Astrocyte of the hippocampus (primary cell): ENCODE measurements at regions not wholly inside any gene's neighbourhood (a gene's known extent, or its start where the extent isn't known, plus 50 kb on each side); places are given as distances from the start of the nearest gene placed in this dataset.
A peak's percentile ranks its signal among the peaks of the same experiment; 100 is the strongest.
"Not testable (repeated sequence)": the region's sequence is repeated elsewhere in the genome, so short reads cannot be mapped to it uniquely, and the experiment has no call there.

Experiments
- DNase-seq: peaks from one replicate; pipeline ENCODE4 v3.0.0; 2011; ENCODE audit warnings: low read depth, low spot score

GRCh38 chr14:53857625-53858344, 98.8 kb downstream of the BMP4 start:
- DNase-seq = no peak

DNA sequence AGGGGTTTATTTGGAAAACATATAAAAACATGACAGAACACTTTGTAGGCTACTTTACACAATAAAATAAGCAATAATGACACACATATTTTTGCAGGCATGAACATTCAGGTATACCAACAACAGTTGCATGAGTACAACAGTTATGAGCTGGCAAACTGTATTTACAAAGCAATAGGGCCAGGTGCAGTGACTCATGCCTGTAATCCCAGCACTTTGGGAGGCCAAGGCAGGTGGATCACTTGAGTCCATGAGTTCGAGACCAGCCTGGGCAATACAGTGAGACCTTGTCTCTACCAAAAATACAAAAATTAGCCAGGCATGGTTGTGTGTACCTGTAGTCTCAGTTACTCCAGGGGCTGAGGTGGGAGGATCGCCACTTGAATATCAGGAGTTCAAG, 101.1 kb downstream of the BMP4 start:
- DNase-seq = no peak

GRCh38 chr14:53855127-53855526, 101.5 kb downstream of the BMP4 start:
- DNase-seq = no peak

DNA sequence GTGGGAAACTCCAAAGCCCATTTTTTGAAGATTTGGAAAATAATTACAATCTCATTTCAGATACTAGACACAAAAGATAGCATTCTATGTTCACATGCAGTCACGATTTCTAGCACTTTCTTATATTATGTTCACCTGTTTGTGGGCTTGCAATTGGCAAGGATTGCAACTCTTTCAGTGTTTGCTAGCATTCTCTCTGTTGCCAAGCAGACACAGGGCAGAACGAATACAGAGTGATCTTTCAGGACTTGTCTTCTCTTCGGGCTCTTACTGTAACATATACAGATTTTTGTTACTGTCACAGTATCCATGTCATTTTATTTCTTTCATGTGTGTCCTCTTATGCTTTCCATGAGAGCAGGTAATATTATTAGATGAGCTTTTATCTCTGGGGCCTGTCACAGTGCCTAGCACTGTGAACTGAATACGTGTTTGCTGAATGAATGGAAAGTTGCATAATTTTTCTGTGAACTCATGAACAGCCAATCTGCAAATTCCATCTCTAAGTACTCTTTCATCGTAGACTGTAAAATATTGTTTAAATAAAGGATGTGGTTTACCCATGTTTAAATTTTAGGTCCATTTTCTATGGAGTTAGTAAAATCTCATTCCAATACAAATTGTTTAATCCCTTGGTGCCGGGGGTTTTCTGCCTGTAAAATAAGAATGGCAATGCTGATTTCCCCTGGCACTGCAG, 105.1 kb downstream of the BMP4 start:
- DNase-seq = no peak

DNA sequence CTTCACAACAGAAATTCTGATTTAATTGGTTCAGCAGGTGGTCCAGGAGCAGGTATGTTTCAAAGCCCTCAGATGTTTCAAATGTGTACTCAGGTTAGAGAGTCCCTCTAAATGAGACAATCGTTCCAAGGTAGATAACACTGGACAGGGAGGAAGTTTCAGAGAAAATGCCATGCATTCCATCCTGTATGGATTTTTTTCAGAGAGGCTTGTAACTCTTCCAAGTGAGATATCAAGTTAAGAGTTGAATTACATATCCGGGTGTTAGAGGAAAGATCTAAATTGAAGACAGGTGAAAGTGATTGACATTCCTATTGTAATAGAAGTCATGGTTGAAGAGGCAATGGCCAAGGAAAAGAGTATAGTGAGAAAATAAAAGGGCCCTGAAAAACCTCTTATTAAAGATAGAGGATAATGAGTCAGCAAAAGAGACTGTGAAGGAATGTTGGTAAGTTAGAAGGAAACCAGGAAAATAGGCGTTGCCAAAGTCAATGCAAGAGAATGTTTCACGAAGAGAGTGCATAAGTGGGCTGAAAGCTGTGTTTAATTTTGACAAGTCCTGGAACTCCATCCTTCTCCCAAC, 105.8 kb downstream of the BMP4 start:
- peak; percentile 75 for DNase-seq

DNA sequence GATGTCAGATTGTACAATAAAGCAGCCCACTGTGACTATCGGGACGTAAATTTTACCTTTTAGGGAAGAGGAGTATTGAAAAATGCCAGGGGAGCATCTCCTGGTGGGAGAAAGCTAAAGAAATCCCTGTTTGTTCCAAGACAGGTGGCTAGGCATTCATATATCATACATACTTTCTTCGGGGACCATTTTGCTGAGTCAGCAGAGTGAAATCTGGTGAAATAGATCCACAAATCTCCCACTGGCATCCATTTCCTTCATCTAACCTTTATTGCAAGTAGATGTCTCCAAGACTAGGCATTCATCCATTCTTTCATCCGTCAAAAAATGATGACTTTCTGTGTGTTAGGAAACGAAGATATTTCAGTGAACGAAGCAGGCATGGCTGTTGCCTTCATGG, 107.1 kb downstream of the BMP4 start:
- DNase-seq = no peak

GRCh38 chr14:53848854-53849253, 107.8 kb downstream of the BMP4 start:
- DNase-seq = no peak

DNA sequence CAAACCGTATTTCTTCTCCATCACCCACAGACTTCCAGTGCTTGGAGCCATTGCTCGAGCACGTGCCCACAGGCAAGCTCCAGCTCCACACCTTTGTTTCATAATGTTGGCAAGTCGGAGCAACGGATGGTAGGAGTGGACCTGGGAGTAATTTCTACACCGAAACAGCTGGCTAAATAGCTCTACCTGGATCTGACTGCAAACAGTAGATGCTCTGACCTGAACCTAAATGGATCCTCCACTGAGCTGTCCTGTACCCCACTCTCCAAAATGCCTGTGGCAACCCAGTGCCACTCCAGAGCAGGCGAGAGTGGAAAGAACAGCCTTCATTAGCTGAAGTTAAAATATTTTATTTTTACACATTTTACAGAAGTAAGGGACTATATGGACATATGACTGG, 108.7 kb downstream of the BMP4 start:
- no peak for DNase-seq

DNA sequence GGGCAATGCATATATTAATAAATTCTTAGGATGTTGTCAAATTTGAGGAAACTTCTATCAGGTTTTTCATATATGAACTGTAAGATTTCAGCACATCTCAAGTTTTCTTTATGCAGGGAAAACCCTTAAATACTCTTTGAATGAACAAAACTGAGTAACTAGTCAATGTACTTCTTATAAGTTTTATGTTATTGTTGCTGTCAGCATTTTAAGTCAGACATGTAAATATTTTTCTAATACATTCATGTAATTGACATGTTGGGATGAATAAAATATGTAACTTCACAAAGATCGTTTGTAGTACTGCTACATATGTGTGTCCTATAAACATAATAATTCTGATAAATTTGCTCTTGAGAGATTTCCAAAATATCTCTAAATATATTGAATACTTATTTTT, 109.6 kb downstream of the BMP4 start:
- no peak for DNase-seq

DNA sequence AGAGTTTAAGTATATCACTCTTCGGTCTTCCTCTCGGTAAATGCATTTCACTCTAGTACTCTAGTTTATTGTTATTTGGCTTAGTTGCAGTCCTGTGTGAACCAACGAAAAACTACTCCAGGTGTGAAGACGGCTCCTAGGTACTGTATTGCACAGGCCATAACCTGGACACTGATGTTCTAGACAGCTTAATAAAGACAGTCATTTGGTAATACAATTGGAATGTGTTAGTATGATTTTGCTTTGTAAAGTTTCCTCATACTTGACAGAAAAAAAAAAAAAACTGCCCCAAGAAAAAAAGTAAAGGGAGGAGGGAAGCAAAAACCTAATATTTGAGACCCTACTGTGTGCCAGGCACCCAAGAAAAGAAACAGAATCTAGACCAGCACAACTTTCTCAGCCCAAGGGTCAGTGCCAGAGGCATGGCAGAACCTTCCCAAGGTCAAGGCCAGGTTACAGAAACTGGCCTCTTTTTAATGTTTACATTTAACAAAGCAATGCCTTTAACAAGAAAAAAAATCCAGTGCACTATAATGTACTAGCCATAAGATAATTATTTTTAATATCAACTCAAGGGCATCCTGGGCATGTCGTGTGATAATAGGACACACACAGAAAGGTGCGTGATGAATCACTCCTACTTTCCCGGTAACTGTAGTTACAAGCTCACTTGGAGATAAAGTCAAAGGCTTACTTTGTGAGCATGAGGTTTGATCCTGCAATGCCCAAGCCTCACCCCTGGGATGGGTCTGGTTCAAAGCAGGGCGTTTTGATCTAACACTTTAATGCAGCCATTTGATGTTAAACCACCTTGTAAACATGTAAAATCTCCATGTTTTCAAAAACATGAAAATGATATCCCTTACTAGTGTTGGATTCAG, 110.6 kb downstream of the BMP4 start:
- no peak for DNase-seq

DNA sequence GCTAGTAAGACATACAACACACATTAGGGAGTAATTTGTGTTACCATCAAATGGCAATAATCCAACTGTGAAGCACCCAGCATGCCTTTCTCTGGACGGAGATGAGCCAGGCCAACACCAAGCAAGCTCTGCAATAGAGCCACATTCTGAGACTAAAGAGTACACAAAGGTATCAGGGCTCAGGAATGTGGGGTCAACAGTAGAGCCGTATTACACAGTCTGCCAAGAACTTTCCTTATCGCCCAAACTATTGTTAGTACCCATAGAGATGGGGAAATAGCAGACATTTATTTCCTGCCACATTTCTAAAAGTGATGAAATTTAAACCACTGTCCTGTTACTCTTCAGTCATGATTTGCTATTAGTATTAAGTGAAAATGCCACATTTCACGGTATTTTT, 113.7 kb downstream of the BMP4 start:
- peak; percentile 64 for DNase-seq

- no peak for DNase-seq
These were observed 115.2 kb downstream of the BMP4 start for GRCh38 chr14:53841109-53842099.

GRCh38 chr14:53840444-53840843, 116.2 kb downstream of the BMP4 start:
- DNase-seq = peak; percentile 16

GRCh38 chr14:53838374-53838773, 118.3 kb downstream of the BMP4 start:
- no peak for DNase-seq

DNA sequence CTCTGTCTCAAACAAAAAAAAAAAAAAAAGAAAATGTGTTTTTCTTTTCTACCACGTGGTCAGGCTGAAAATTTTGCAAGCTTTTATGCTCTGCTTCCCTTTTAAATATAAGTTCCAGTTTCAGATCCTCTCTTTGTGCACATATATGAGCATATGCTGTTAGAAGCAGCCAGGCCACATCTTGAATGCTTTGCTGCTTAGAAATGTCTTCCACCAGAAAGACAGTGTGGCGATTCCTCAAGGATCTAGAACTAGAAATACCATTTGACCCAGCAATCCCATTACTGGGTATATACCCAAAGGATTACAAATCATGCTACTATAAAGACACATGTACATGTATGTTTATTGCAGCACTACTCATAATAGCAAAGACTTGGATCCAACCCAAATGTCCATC, 119.0 kb downstream of the BMP4 start:
- not testable (repeated sequence) for DNase-seq

DNA sequence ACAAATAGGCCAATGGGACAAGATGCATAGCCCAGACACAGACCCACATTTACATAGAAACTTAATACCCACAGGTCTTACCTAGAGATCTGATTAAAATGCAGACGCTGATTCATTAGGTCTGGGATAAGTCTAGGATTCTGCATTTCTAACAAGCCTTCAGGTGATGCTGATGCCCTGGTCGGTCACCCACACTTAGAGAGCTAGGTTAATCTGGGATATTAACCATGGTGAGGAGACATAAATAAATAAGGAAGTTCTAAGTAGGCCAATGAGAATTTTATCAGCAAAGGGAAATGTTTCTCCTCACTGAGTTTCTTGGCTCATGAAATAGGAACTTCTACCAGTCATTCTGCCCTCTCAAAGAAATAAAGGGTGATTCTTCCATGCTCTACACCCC, 120.1 kb downstream of the BMP4 start:
- no peak for DNase-seq

DNA sequence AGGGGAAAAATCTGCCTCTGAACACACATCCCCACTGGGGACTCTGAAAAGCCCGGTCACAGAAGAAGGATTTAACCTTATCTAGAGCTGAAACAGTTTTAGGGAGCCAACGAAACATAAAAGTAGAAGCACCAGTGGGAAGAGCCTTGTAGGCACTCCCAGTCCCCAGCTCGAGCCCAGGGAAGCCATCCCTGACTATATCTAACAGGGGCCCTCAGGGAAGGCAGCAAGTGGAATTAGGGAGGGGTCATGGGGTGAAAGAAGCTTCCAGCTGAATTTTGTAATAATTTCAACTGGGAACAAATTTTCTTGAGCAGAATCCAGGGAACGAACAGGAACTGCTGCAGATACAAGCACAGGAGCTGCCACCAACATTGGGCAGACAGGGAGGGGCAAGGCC, 127.8 kb downstream of the BMP4 start:
- DNase-seq = no peak

DNA sequence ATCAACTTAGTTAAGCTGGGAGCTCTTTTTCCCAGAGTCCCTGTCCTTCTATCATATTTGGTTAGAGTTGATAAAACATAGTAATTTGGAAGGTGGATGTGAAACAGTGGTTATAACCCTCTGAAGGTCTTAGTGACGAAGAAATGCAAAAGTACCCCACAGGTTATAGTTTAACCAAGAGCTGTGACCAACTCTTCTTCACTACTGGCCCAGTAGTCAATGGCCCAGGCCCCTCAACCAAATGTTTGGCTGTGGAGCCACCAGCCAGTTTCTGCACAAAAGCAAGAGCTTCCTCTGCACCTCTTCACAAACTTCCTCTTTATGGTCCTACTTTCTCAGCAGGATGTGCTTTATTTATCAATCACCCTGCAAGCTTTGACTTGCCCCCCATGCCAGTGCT, 132.6 kb downstream of the BMP4 start:
- DNase-seq = no peak

- no peak for DNase-seq
These were observed 142.2 kb downstream of the BMP4 start for GRCh38 chr14:53814392-53814791.

DNA sequence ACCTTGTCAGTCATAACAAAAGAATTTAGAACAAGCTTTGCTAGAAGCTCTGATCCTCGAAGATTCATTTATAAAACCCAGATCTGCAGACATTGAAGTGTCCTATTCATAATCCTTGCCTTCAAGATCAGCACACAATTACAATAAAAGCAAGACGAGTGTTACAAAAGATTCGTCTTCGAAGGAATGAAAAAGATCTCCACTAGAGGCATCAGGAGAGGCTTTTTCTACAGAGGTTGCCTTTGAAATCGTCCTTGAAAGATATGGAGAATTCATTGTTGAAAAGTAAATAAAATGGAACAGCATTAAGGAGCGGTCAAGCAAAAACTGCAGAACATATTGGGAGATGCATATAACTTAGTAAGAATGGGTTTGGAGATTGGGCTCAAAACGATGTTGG, 146.4 kb downstream of the BMP4 start:
- no peak for DNase-seq

DNA sequence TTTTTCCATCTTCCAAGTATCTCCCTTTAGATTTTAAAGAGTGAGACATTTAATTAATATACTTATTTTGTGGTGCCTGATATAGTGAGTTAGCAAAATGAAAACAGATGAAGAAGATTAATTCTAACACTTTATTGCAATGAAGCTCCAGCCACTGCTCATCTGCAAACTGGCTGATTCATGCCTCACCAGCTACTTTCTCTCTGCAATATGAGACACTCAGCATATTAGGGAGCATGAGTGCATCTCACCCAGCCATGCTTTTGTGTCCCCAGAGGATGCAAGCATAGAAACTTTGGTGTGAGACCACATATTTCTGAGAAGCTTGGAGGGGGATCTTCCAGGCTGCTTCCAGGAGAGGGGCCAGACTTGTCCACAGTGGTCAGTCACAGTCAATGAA, 148.6 kb downstream of the BMP4 start:
- DNase-seq = no peak
